Epidermal melanocyte (primary cell): ENCODE measurements at regions not wholly inside any gene's neighbourhood (a gene's known extent, or its start where the extent isn't known, plus 50 kb on each side); places are given as distances from the start of the nearest gene placed in this dataset.

Source experiments
- DNase-seq: peaks from one replicate; pipeline ENCODE4 v3.0.0; 2011; ENCODE audit warnings: low spot score; ENCODE audit not compliant: insufficient read length

DNA sequence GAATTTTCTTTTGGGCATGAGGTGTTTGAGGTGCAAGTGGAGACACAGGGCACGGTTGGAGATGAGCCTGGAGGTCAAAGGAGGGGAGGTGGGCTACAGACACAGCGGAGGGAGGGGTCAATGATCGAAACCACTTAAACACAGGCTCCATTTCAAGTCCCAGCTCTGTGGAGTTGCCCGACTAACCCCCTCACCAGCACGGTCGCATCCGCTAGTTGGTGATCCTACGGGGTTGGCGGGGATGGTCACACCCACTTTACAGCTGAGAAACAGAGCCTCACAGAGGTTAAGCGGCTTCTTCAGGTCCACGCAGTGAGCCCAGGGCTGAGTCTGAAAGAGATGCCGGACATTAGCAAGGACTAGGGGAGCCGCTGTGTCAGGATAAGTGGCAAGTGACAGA is 60.1 kb upstream of the RUNX3 start:
- DNase-seq, result no peak

DNA sequence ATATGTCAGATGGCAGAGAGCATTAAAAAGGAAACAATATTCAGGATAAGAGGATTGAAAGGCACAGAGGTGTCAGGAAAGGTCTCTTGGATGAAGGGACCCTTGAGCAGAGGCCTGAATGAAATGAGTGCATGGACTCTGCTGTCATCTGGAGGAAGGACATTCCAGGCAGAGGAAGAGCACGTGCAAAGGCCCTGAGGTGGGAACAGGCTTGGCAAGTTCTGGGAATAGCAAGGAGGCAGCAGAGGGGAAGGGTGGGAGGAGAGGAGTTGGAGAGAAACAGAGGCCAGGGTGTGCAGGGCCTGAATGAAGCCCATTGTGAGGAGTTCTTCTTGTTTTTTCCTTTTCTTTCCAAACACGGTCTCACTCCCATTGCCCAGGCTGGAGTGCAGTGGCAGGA is 59.0 kb upstream of the RUNX3 start:
- no peak for DNase-seq

DNA sequence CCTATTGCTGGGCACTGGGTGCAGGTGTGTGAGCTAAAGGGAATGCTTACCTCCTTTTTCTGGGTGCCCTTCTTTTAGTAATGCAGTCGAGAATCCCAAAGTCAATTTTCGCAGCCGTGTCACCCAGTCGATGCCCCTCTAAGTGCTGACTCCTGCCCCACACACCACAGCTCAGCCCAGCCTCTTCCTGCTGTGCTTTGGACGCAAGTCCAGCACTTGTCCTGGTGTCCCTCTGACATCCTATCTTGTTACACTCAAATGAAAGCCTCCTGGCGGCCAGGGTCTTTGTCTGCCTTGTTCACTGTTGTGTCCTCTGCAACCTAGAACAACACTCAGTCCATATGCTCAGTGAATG is 58.5 kb upstream of the RUNX3 start:
- no peak for DNase-seq

DNA sequence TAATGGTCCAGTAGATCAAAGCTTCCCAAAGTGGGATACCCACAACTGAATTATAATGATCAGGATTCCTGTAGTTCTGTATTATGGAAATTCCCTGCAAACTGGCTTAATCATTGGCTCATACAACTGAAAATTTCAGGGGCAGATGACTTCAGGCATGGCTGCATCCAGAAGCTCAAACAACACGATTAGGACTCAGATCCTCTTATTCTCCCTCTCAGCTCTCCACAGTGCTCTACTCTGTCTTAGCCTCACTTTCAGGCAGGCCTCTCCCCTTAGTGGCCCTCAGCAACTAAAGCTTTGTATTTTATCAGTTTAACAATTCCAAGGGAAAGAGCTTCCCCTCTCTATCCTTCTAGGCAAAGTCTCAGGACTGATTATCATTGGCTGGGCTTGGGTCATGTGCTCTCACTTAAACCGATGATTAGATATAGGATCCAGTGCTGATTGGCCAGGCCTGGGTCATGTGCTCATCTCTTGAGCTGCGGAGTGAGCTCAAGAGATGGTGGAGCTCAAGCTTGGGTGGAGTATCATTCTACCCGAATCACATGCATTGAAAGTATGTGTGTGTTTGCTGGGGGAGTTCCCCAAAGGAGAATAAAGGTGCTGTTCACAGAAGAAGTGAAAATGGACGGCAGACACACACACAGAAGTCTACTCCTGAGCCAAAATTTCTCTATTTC is 57.9 kb upstream of the RUNX3 start:
- DNase-seq, result no peak

DNA sequence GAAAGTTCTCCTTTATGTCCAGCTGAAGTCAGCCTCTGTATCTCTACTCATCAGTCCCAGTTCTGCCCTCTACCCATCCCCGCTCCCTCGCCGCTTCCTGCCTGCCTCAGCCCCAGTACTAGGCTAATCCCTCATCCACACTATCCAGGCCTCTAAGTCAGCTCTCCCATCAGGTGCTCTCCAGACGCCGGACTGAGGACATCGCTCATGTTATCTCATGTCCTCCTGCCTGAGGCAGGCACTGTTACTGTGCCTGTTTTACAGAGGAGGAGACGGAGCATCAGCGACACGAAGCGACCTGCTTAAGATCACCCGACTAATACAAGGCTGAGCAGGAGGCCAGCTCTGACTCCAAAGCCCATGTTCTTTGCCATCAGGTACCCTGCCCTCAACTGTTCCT is 57.3 kb upstream of the RUNX3 start:
- DNase-seq, result no peak

DNA sequence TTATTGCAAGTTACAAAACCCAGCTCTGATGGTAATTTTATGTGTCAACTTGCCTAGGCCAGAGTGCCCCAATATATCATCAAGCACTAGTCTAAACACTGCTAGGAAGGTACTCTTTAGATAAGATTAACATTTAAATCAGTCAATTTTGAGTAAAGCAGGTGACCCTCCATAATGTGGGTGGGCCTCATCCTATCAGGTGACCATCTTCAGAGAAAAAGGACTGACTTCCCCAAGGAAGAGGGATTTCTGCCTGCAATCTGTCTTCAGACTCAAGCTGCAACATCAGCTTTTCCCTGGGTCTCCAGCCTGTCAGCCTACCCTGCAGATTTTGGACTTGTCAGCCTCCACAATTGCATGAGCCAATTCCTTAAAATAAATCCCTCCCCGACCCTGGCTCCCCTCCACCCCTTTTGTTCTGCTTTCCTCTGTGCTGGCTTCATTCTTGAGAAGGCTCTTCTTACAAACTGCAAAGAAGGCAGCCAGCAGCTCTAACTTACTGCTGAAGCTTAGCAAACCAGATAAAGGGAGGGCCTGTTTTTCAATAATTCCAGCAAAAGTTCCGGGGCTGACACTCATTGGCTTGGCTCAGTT is 56.4 kb upstream of the RUNX3 start:
- no peak for DNase-seq

DNA sequence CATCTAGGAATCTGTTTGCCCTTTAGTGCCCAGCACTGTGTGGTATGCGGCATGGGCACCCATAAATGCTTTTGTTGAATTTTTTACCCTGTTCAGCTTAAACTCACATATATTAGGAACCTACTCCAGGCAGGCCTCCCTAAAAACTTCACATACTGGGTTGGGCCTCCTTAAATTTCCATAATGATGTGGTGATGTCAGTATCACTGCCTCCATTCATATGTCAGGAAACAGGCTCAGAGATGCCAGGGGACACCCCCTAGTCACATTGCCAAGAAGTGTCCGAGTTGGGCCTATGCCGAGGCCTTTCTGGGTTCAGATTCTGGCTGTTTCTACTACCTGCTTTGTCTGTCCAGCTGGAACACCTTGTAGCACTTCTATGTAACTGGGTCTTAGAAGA is 55.7 kb upstream of the RUNX3 start:
- no peak for DNase-seq

DNA sequence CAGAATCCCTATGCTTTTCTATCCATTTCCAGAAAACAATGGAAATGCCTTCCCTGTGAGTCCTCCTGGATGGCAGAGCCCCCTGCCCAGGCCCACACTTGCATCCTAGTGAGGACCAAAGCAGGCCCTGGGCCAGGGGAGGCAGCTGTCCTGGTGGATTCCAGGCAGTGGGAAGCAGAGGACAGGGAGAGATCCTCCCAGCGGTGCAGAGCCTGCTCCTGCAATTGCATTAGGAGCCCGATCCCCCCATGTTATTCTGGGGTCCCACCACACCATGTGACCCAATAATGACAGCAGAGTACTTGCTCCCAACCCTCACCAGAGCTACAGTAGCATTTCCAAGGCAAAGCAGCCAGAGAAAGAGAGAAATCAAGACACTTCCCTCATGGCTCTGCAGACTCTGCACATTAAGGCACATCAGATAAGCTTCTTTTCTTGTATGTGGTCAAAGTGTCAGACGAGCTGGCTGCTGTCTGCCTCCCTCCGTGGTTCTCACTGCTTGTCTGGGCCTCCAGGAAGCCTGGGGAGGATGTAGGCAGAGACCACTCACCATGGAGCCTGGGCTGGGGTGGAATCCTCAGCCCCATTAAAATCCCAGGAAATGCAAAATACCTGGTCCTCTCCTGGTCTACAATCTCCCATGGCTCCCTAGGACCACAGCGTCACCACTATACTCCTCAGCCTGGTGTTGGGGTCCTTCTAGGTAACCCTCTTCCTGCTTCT is 54.9 kb upstream of the RUNX3 start:
- DNase-seq, result no peak

DNA sequence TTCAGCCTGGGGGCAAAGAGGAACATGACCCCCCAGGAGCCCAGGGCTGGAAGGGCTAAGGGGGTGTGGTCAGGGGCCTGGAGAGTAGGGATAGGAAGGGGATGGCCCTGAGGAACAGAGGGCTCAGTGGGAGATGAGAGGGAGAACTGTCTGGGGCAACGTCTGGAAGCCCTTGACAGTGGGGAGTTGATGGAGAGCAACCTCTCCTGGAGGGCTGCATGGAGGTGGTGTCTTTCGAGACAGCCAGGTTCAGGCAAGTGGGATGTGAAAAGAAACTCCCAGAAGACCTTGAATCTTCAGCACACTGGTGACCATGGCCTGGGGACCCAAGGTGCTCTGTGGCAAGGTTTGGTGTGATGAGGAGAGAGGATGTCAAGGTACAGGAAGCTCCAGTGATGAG is 54.2 kb upstream of the RUNX3 start:
- no peak for DNase-seq

DNA sequence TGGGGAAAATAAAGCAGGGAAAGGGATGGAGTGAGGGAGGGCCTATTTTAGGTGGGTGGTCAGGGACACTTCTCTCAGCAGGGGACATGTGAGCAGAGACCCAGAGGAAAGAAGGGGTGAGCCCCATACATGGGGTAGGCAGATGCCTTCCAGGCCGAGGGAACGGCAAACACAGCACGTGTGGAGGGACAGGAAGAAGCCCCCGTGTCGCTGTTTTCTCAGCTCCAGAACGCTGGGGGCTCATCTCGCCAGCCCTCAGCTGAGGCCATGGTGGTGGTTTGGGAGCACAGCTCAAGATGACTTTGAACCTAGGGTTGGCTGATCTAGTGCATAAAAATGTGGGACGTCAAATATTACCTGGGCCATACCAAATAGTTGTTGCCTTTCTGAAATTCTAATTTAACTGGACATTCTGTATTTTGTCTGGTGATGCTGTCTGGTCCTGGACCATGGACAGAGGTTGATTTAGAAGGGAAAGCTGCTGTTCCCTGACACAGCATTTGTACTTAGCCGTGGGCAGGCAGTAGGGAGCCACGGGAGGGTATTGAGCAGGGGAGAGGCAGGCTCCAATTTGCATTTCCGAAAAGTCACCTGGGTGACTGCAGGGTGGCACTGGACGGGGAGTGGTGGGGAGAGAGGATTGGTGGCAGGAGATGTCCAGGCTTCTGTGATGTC is 53.1 kb upstream of the RUNX3 start:
- no peak for DNase-seq

DNA sequence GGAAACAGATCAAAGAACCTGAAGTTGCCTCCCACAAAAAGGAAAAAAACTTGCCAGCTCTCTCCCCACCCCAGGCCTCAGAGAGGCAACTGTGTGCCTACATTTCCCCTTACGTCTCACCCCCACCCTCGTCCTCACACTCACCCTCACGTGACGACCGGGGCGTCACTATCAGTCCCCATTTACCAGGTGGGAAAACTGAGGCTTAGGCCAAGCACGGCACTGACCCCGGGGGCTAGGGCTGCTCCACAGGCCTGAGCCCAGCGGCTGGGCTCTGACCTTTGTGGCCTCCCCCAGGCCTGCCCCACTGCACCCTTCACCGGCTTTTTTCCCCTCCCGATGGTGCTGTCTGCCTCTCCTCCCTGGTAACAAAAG is 51.5 kb upstream of the RUNX3 start:
- DNase-seq, result no peak

DNA sequence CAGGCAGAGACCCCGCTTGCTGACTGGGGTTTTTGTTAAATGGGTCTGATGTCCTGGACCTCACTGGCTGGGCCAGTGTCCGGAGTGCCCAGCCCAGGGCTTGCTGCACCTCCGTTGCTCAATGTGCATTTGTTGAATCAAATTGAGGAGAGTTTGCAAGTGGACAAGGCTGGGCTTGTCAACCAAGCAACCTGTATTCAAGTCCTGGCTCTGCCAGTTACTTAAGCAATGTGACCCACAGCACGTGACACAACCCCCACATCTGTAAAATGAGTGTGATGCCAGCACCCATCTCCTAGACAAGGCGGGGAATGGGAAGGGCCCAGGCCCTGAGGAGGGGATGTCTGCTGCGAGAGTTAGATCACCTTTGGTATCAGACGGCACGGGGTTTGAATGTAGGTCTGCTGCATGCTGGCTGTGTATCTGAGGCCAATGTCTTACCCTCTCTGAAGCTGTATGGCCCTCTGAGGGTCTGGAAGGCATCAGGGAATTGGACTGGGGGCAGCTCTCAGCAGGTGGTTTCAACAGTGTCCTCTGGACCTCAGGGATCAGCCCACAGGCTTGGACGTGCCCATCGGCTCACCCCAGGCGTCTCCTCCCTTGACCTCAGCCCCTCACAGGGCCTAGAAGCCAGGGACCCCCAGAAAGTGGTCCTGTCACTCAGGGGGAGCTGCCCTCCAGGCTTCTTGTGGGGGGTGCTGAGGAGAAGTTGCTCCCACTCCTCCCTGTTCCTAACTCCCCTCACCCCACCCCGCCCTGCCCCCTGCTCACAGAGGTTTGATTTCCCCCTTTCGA is 51.0 kb upstream of the RUNX3 start:
- DNase-seq, result no peak
